Left lung (tissue), 4 donors: ENCODE measurements at regions not wholly inside any gene's neighbourhood (a gene's known extent, or its start where the extent isn't known, plus 50 kb on each side); places are given as distances from the start of the nearest gene placed in this dataset.

ENCODE experiments used
- ATAC-seq: fragments of 200-7000 bp; cut with Tn5 transposase; one replicate; pipeline ENCODE4 v1.9.1; 2020; ENCODE audit warnings: moderate library complexity
- DNase-seq, 4 donors: peaks; one replicate each; pipeline ENCODE4 v3.0.0-alpha.2; 2013 to 2020
- H3K27ac ChIP-seq, 2 donors: fragments of 200-600 bp; sonication (generic) in 1 of 2; one replicate each; pipeline versions ENCODE4 v1.5.0 to v1.8.0; 2020 to 2021
- H3K27me3 ChIP-seq, 2 donors: fragments of 200-600 bp; sonication (generic) in 1 of 2; one replicate each; pipeline versions ENCODE4 v1.5.0 to v1.8.0; 2020 to 2021
- H3K36me3 ChIP-seq, 2 donors: fragments of 200-600 bp; sonication (generic) in 1 of 2; one replicate each; pipeline versions ENCODE4 v1.5.0 to v1.8.0; 2020 to 2021
- H3K4me1 ChIP-seq, 2 donors: fragments of 200-600 bp; one replicate each; pipeline ENCODE4 v1.8.0; 2021
- H3K4me3 ChIP-seq, 2 donors: fragments of 200-600 bp; sonication (generic) in 1 of 2; one replicate each; pipeline versions ENCODE4 v1.5.0 to v1.8.0; 2020 to 2021; ENCODE audit warnings: mild to moderate bottlenecking in 1 of 2
- H3K9me3 ChIP-seq, 2 donors: fragments of 200-600 bp; sonication (generic) in 1 of 2; one replicate each; pipeline versions ENCODE4 v1.5.0 to v1.8.0; 2020 to 2021
- CTCF ChIP-seq, 2 donors: fragments of 200-600 bp; sonication (generic) in 1 of 2; IDR thresholded peaks; one replicate each; pipeline versions ENCODE4 v1.5.0 to v1.8.0; 2021; ENCODE audit warnings: antibody characterized with exemption in 2 of 2
- intact Hi-C, 2 donors: fragments of 100-400 bp; cut with DNase I; formaldehyde crosslinking; loops; one replicate each; pipeline versions ENCODE4 v1.11.2 to v1.14.2; 2022
- donor health status: DM: no; HTN: yes; CAD: no.
- donor health status: DM: no; HTN: no; CAD: no.

- no peaks in the 10 kb centered on the region for H3K4me1 ChIP-seq
- intact Hi-C loops = no loop called here
- no peaks in the 10 kb centered on the region for H3K9me3 ChIP-seq
- H3K27ac ChIP-seq = no peak overlapping the region
- ATAC-seq (no peak), DNase-seq (peak in 1 of 4 donors; percentile 78)
- no peak for TF ChIP-seq CTCF (IDR thresholded peaks at IDR 0.05)
- no peak overlapping the region for H3K4me3 ChIP-seq
- H3K27me3 ChIP-seq = no peaks in the 10 kb centered on the region
- H3K36me3 ChIP-seq = no peaks in the 10 kb centered on the region
Measured at GRCh38 chr5:124892185-124892848, 145.9 kb upstream of the ZNF608 start.

- Histone ChIP-seq H3K27me3 (no peaks in the 10 kb centered on the region), H3K4me1 (no peaks in the 10 kb centered on the region), H3K27ac (no peak overlapping the region), H3K9me3 (no peaks in the 10 kb centered on the region), H3K4me3 (no peak overlapping the region), H3K36me3 (no peaks in the 10 kb centered on the region)
- DNase-seq (no peak), ATAC-seq (peak; percentile 92)
- TF ChIP-seq CTCF (IDR thresholded peaks at IDR 0.05) = no peak
- intact Hi-C loops = no loop called here
Measured at GRCh38 chr5:124894541-124894940, 148.1 kb upstream of the ZNF608 start.

GRCh38 chr5:124895236-124895635, 148.8 kb upstream of the ZNF608 start:
- ATAC-seq = no peak
- no peaks in the 10 kb centered on the region for H3K27me3 ChIP-seq
- no peak overlapping the region for H3K4me3 ChIP-seq
- no peak overlapping the region for H3K27ac ChIP-seq
- DNase-seq = no peak
- no peaks in the 10 kb centered on the region for H3K9me3 ChIP-seq
- H3K4me1 ChIP-seq = no peaks in the 10 kb centered on the region
- no peak for TF ChIP-seq CTCF (IDR thresholded peaks at IDR 0.05)
- intact Hi-C loops = no loop called here
- H3K36me3 ChIP-seq = no peaks in the 10 kb centered on the region

GRCh38 chr5:124901081-124901480, 154.6 kb upstream of the ZNF608 start:
- Histone ChIP-seq H3K27me3 (no peaks in the 10 kb centered on the region), H3K27ac (no peak overlapping the region), H3K9me3 (no peaks in the 10 kb centered on the region), H3K36me3 (no peaks in the 10 kb centered on the region), H3K4me1 (peaks cover 0 to 22% of the 10 kb centered on the region in 2 donors), H3K4me3 (no peak overlapping the region)
- no peak for TF ChIP-seq CTCF (IDR thresholded peaks at IDR 0.05)
- intact Hi-C loops = no loop called here
- ATAC-seq = no peak
- no peak for DNase-seq

- peak in 1 of 4 donors; percentile 35 for DNase-seq
- peak; percentile 71 for ATAC-seq
- intact Hi-C loops = no loop called here
Measured at GRCh38 chr5:124902097-124902821, 155.8 kb upstream of the ZNF608 start.

More at GRCh38 chr5:124902097-124902821, 155.8 kb upstream of the ZNF608 start:
- Histone ChIP-seq H3K4me3 (no peak overlapping the region), H3K27ac (peak overlapping the region in 1 of 2 donors; percentile 2), H3K4me1 (peaks cover 10 to 33% of the 10 kb centered on the region in 2 donors), H3K27me3 (no peaks in the 10 kb centered on the region), H3K9me3 (no peaks in the 10 kb centered on the region), H3K36me3 (no peaks in the 10 kb centered on the region)
- TF ChIP-seq CTCF (IDR thresholded peaks at IDR 0.05) = no peak
